ENCODE measurements at regions not wholly inside any gene's neighbourhood (a gene's known extent, or its start where the extent isn't known, plus 50 kb on each side); places are given as distances from the start of the nearest gene placed in this dataset.

DNA sequence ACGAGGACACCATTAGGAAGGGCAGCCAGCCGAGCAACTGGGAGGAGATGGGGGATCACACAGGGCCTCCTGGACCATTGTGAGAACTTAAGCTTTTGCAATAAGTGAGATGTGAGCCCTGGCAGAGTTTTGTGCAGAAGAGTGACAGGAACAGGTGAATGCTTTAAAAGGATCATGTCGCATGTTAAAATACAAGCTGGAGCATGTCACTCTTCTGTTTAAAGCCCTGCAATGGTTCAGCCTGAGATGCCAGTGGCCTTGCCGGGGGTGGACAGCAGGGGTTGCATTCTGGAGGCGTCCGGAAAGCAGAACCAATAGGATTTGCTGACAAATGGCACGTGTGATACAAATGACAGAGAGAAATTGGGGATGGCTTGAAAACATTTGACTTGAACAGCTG is 137.5 kb upstream of the RFLNA start:
- TF ChIP-seq, protein P1, sequence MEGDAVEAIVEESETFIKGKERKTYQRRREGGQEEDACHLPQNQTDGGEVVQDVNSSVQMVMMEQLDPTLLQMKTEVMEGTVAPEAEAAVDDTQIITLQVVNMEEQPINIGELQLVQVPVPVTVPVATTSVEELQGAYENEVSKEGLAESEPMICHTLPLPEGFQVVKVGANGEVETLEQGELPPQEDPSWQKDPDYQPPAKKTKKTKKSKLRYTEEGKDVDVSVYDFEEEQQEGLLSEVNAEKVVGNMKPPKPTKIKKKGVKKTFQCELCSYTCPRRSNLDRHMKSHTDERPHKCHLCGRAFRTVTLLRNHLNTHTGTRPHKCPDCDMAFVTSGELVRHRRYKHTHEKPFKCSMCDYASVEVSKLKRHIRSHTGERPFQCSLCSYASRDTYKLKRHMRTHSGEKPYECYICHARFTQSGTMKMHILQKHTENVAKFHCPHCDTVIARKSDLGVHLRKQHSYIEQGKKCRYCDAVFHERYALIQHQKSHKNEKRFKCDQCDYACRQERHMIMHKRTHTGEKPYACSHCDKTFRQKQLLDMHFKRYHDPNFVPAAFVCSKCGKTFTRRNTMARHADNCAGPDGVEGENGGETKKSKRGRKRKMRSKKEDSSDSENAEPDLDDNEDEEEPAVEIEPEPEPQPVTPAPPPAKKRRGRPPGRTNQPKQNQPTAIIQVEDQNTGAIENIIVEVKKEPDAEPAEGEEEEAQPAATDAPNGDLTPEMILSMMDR (IDR thresholded peaks at IDR 0.05; ENCODE audit: control extremely low read depth in 1 of 3, insufficient read depth in 1 of 3, low read depth in 1 of 3, low read length in 3 of 3): no peak
- no peak for TF ChIP-seq PHF8 (conservative IDR thresholded peaks at IDR 0.05; ENCODE audit: low read depth, low read length)
- TF ChIP-seq POLR2A (IDR thresholded peaks at IDR 0.05; ENCODE audit: control extremely low read depth in 1 of 2, low read depth in 2 of 2, low read length in 2 of 2): no peak
- TF ChIP-seq RAD21 (IDR thresholded peaks at IDR 0.05 in 1 of 2, conservative IDR thresholded peaks at IDR 0.05 in 1 of 2; ENCODE audit: low read depth in 2 of 2, low read length in 2 of 2): no peak
- TF ChIP-seq JUND (IDR thresholded peaks at IDR 0.05; ENCODE audit: low read length): no peak
- no peak for TF ChIP-seq FOSL1 (IDR thresholded peaks at IDR 0.05; ENCODE audit: insufficient read depth, low read depth, low read length)
- no peak for TF ChIP-seq ZNF274 (IDR thresholded peaks at IDR 0.05; ENCODE audit: borderline replicate concordance, extremely low read depth, low read length)
- TF ChIP-seq POLR2AphosphoS5 (IDR thresholded peaks at IDR 0.05; ENCODE audit: low read depth, low read length): no peak
- no peak for TF ChIP-seq SUZ12 (IDR thresholded peaks at IDR 0.05; ENCODE audit: low read length)
- TF ChIP-seq, protein P2, sequence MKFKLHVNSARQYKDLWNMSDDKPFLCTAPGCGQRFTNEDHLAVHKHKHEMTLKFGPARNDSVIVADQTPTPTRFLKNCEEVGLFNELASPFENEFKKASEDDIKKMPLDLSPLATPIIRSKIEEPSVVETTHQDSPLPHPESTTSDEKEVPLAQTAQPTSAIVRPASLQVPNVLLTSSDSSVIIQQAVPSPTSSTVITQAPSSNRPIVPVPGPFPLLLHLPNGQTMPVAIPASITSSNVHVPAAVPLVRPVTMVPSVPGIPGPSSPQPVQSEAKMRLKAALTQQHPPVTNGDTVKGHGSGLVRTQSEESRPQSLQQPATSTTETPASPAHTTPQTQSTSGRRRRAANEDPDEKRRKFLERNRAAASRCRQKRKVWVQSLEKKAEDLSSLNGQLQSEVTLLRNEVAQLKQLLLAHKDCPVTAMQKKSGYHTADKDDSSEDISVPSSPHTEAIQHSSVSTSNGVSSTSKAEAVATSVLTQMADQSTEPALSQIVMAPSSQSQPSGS (IDR thresholded peaks at IDR 0.05; ENCODE audit: low read length): no peak
- no peak for TF ChIP-seq CREB1 (IDR thresholded peaks at IDR 0.05)
- TF ChIP-seq EZH2 (IDR thresholded peaks at IDR 0.05; ENCODE audit: low read depth, low read length, severe bottlenecking): no peak
- no peak for TF ChIP-seq SRF (IDR thresholded peaks at IDR 0.05; ENCODE audit: low read depth, low read length)
- no peak for TF ChIP-seq EP300 (IDR thresholded peaks at IDR 0.05; ENCODE audit: borderline replicate concordance in 1 of 2, low read depth in 2 of 2, low read length in 2 of 2)
